ENCODE measurements at regions not wholly inside any gene's neighbourhood (a gene's known extent, or its start where the extent isn't known, plus 50 kb on each side); places are given as distances from the start of the nearest gene placed in this dataset.

- no peak overlapping the region for H2BK20ac ChIP-seq (ENCODE audit: low read depth, low read length)
- no peak overlapping the region for H3K4me2 ChIP-seq (ENCODE audit: low read depth, low read length)
- dilution Hi-C loops (cut with HindIII; ENCODE audit: low sequenced_read_pairs, unreplicated experiment) = no loop called here
- H2BK120ac ChIP-seq (ENCODE audit: low read depth, low read length) = no peak overlapping the region
- H2AK5ac ChIP-seq (ENCODE audit: low read depth, low read length) = no peak overlapping the region
- no peak overlapping the region for H2BK15ac ChIP-seq (ENCODE audit: low read depth, low read length)
- H3K36me3 ChIP-seq (ENCODE audit: control insufficient read depth, insufficient read depth, low read length) = no peaks in the 10 kb centered on the region
- H3K14ac ChIP-seq (replicated peaks; ENCODE audit: low read depth, low read length) = no peak overlapping the region
- no peak overlapping the region for H3K23ac ChIP-seq (ENCODE audit: low read depth, low read length)
- ChIA-PET CTCF (no interaction called here), POLR2A (ENCODE audit: unreplicated experiment) (interaction anchor here (0.6 kb wide), 1 partner anchor 22 kb away, joined by 3 read pairs; no protein-coding TSS in a partner anchor)
- H3K4me1 ChIP-seq (ENCODE audit: control insufficient read depth, insufficient read depth, low read length) = no peaks in the 10 kb centered on the region
- TF ChIP-seq USF2 (IDR thresholded peaks at IDR 0.05; ENCODE audit: low read depth, low read length) = no peak
- TF ChIP-seq BHLHE40 (IDR thresholded peaks at IDR 0.05; ENCODE audit: low read depth, low read length) = no peak
- no peak for TF ChIP-seq RCOR1 (IDR thresholded peaks at IDR 0.05; ENCODE audit: insufficient replicate concordance, low read length)
- no peak for TF ChIP-seq MXI1 (IDR thresholded peaks at IDR 0.05; ENCODE audit: borderline replicate concordance, low read depth, low read length)
- no peak for TF ChIP-seq MAZ (IDR thresholded peaks at IDR 0.05; ENCODE audit: borderline replicate concordance, low read depth, low read length)
- TF ChIP-seq NFE2L2 (IDR thresholded peaks at IDR 0.05; ENCODE audit: low read depth, low read length) = no peak
- no peak for TF ChIP-seq MAFK (IDR thresholded peaks at IDR 0.05; ENCODE audit: low read depth, low read length)
- no peak for TF ChIP-seq FOS (IDR thresholded peaks at IDR 0.05; ENCODE audit: low read depth, low read length)
- TF ChIP-seq CHD1 (IDR thresholded peaks at IDR 0.05; ENCODE audit: low read depth, low read length) = no peak
- TF ChIP-seq CEBPB (IDR thresholded peaks at IDR 0.05; ENCODE audit: low read depth, low read length) = no peak
- no peak for TF ChIP-seq SMC3 (IDR thresholded peaks at IDR 0.05; ENCODE audit: low read depth, low read length)
- TF ChIP-seq RAD21 (IDR thresholded peaks at IDR 0.05; ENCODE audit: low read length) = no peak
- no peak for TF ChIP-seq POLR2A (IDR thresholded peaks at IDR 0.05; ENCODE audit: low read depth, low read length)
- no peak for TF ChIP-seq ELK1 (IDR thresholded peaks at IDR 0.05; ENCODE audit: borderline replicate concordance, low read depth, low read length)
- TF ChIP-seq RFX5 (IDR thresholded peaks at IDR 0.05; ENCODE audit: low read depth, low read length) = no peak
- TF ChIP-seq CTCF (conservative IDR thresholded peaks at IDR 0.05; ENCODE audit: low read depth, low read length) = no peak
- no peak overlapping the region for H3K56ac ChIP-seq (ENCODE audit: extremely low read depth, insufficient read depth, low read length)
- no peak overlapping the region for H3K27ac ChIP-seq (ENCODE audit: insufficient read depth, low read length)
- no peak overlapping the region for H2AFZ ChIP-seq (replicated peaks; ENCODE audit: low read length, poor library complexity)
- no CpG with 5 or more reads among the region's 2 CpGs for WGBS, 2 experiments (ENCODE audit: extremely low coverage in 2 of 2, insufficient read length in 1 of 2)
- no peaks in the 10 kb centered on the region for H3K9me1 ChIP-seq (ENCODE audit: insufficient read depth, low read length)
- no peak overlapping the region for H2BK5ac ChIP-seq (ENCODE audit: low read depth, low read length, poor library complexity, severe bottlenecking)
- H4K91ac ChIP-seq (ENCODE audit: insufficient read depth, low read depth, low read length) = no peak overlapping the region
- no peak overlapping the region for H4K5ac ChIP-seq (ENCODE audit: low read depth, low read length)
- H4K20me1 ChIP-seq (ENCODE audit: insufficient read depth, low read length) = no peaks in the 10 kb centered on the region
- H2AK9ac ChIP-seq (replicated peaks; ENCODE audit: low read depth, low read length, poor library complexity) = no peak overlapping the region
- ATAC-seq (ENCODE audit: low read depth) = no peak
- H3K27me3 ChIP-seq (ENCODE audit: control insufficient read depth, insufficient read depth, low read length) = 0 out of 2 replicates have a peak, but pooled peaks cover 2% of the 10 kb centered on the region
- no peak overlapping the region for H3K9ac ChIP-seq (ENCODE audit: low read depth, low read length)
- BruUV-seq (replicated peaks) = no TSS peak
- intact Hi-C loops (cut with micrococcal nuclease) = no loop called here
- in situ Hi-C loops (cut with MboI; ENCODE audit: low sequenced_read_pairs) = no loop called here
- H3K9me3 ChIP-seq (ENCODE audit: control insufficient read depth, insufficient read depth, low read length) = no peaks in the 10 kb centered on the region
- no peak overlapping the region for H3K4me3 ChIP-seq (ENCODE audit: insufficient read depth, low read depth, low read length)
- H4K8ac ChIP-seq (ENCODE audit: low read depth in 2 of 2, low read length in 2 of 2) = no peak overlapping the region
- DNase-seq = no peak
- no peaks in the 10 kb centered on the region for H3K79me1 ChIP-seq (ENCODE audit: low read depth in 1 of 2, low read length in 2 of 2)
- H3K4ac ChIP-seq (ENCODE audit: low read depth, low read length) = no peak overlapping the region
- no peak overlapping the region for H3K18ac ChIP-seq (ENCODE audit: low read depth, low read length)
Measured at GRCh38 chr9:107960916-107961315, 471.3 kb upstream of the KLF4 start.
